ENCODE measurements at regions not wholly inside any gene's neighbourhood (a gene's known extent, or its start where the extent isn't known, plus 50 kb on each side); places are given as distances from the start of the nearest gene placed in this dataset.
"Not testable (repeated sequence)": the region's sequence is repeated elsewhere in the genome, so short reads cannot be mapped to it uniquely, and the experiment has no call there.

DNA sequence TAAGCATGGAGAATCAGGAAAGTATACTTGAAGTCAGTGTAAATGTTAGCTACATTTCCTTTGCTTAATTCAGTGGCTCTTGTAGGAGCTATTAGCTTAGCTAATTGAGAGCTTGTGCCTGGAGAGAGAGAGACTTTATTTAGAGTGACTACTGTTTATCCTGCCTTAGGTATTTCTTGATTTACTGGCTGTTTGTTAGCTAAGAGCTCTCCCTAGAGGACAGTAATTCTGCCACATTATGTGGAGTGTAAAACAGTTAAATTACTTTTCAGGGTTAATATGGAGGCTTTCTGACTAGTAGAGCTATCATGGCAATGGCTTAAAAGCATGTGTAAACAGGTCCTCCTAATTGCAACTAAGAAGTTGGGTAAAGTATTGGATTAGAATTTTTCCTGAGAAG, 306.5 kb upstream of the TECRL start:
- DNase-seq (ENCODE audit: low read depth): no peak
- TF ChIP-seq, protein P1, sequence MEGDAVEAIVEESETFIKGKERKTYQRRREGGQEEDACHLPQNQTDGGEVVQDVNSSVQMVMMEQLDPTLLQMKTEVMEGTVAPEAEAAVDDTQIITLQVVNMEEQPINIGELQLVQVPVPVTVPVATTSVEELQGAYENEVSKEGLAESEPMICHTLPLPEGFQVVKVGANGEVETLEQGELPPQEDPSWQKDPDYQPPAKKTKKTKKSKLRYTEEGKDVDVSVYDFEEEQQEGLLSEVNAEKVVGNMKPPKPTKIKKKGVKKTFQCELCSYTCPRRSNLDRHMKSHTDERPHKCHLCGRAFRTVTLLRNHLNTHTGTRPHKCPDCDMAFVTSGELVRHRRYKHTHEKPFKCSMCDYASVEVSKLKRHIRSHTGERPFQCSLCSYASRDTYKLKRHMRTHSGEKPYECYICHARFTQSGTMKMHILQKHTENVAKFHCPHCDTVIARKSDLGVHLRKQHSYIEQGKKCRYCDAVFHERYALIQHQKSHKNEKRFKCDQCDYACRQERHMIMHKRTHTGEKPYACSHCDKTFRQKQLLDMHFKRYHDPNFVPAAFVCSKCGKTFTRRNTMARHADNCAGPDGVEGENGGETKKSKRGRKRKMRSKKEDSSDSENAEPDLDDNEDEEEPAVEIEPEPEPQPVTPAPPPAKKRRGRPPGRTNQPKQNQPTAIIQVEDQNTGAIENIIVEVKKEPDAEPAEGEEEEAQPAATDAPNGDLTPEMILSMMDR (IDR thresholded peaks at IDR 0.05; ENCODE audit: control insufficient read depth, extremely low read depth, insufficient read depth): peak; percentile 60
- H3K4me3 ChIP-seq (ENCODE audit: low read depth, low read length): no peak overlapping the region

- peak; percentile 27 for DNase-seq (ENCODE audit: low read depth)
- TF ChIP-seq, protein P1 (IDR thresholded peaks at IDR 0.05; ENCODE audit: control insufficient read depth, extremely low read depth, insufficient read depth): peak; percentile 64
Observed at GRCh38 chr4:64713256-64713840, 304.1 kb upstream of the TECRL start.

DNA sequence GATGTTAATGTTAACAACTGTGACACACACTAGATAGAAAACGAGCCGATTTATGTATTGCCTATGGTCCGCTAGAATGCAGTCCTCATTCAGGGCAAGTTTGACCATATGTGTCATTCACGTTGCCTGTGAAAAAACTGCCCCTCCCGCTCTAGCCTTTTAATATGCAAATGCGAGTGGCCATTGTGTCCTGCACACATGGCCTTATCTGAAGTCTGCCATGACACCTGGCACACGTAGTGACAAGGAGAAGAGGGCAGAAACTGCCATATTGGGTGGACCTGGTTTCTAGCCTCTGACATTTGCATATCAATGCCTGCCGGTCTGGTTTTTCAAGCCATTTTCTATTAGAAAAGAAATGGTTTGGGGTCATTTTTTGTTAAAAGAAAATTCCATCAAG, 303.3 kb upstream of the TECRL start:
- TF ChIP-seq, protein P1 (IDR thresholded peaks at IDR 0.05; ENCODE audit: control insufficient read depth, extremely low read depth, insufficient read depth): no peak
- no peak overlapping the region for H3K4me3 ChIP-seq (ENCODE audit: low read depth, low read length)
- no peak for DNase-seq (ENCODE audit: low read depth)

More at GRCh38 chr4:64713256-64713840, 304.1 kb upstream of the TECRL start:
- no peak overlapping the region for H3K4me3 ChIP-seq (ENCODE audit: low read depth, low read length)

DNA sequence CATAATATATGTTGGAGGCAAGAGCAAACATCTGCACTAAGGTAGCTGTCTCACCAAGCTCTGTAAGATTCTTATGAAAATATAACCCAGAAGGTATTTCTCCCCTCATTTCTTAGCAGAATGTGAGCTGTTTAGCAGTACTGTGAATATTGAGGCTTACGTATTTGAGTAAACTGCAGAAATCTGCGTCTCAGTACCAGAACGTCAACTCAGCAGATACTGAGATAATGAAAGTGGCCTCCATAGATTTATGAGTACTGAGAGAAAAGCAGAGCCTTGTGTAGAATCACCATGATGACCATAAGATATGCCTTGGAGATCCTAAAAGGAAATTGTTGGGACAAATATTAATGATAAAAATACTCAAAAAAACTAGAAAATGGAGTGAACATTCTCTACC, 296.7 kb upstream of the TECRL start:
- DNase-seq (ENCODE audit: low read depth): no peak
- H3K4me3 ChIP-seq (ENCODE audit: low read depth, low read length): no peak overlapping the region
- TF ChIP-seq, protein P1 (IDR thresholded peaks at IDR 0.05; ENCODE audit: control insufficient read depth, extremely low read depth, insufficient read depth): no peak

GRCh38 chr4:64698171-64698570, 288.9 kb upstream of the TECRL start:
- TF ChIP-seq, protein P1 (IDR thresholded peaks at IDR 0.05; ENCODE audit: control insufficient read depth, extremely low read depth, insufficient read depth): no peak
- no peak overlapping the region for H3K4me3 ChIP-seq (ENCODE audit: low read depth, low read length)
- DNase-seq (ENCODE audit: low read depth): no peak

- no peak overlapping the region for H3K4me3 ChIP-seq (ENCODE audit: low read depth, low read length)
- DNase-seq (ENCODE audit: low read depth): no peak
- TF ChIP-seq, protein P1 (IDR thresholded peaks at IDR 0.05; ENCODE audit: control insufficient read depth, extremely low read depth, insufficient read depth): no peak
Observed at GRCh38 chr4:64682946-64683345, 273.7 kb upstream of the TECRL start.

- TF ChIP-seq, protein P1 (IDR thresholded peaks at IDR 0.05; ENCODE audit: control insufficient read depth, extremely low read depth, insufficient read depth): no peak
- DNase-seq (ENCODE audit: low read depth): no peak
- no peak overlapping the region for H3K4me3 ChIP-seq (ENCODE audit: low read depth, low read length)
Observed at GRCh38 chr4:64682481-64682880, 273.2 kb upstream of the TECRL start.

GRCh38 chr4:64673121-64673520, 263.9 kb upstream of the TECRL start:
- not testable (repeated sequence) for DNase-seq (ENCODE audit: low read depth)

More at GRCh38 chr4:64673121-64673520, 263.9 kb upstream of the TECRL start:
- not testable (repeated sequence) for H3K4me3 ChIP-seq (ENCODE audit: low read depth, low read length)

Measured in LNCaP clone FGC (cell line).